HG02973 (cell line): ENCODE measurements at regions not wholly inside any gene's neighbourhood (a gene's known extent, or its start where the extent isn't known, plus 50 kb on each side); places are given as distances from the start of the nearest gene placed in this dataset.
"Not testable (repeated sequence)": the region's sequence is repeated elsewhere in the genome, so short reads cannot be mapped to it uniquely, and the experiment has no call there.

Source experiments
- ATAC-seq: cut with Tn5 transposase; IDR thresholded peaks from one replicate; pipeline ENCODE4 v1.9.1; 2021; ENCODE audit warnings: moderate library complexity; ENCODE audit not compliant: unreplicated experiment

DNA sequence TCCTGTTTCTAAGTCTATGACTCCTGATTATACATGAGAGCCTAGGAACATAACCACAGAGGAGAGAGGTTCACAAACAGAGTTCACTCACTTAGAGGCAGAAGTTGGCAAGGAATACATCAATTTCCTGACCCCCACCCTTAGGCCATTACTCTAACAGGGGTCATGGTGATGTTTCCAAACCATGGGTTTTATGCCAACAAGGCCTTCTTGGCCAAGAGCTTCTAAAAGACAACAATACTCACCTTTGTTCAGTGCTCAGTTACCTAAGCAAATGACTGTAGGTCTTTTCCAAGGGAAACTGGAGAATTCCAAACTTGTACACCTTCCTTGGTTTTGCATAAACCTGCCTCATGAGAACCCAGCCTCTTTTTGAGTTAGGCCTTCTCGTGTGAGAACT is 52.6 kb downstream of the ERICH4 start:
- ATAC-seq = no peak

DNA sequence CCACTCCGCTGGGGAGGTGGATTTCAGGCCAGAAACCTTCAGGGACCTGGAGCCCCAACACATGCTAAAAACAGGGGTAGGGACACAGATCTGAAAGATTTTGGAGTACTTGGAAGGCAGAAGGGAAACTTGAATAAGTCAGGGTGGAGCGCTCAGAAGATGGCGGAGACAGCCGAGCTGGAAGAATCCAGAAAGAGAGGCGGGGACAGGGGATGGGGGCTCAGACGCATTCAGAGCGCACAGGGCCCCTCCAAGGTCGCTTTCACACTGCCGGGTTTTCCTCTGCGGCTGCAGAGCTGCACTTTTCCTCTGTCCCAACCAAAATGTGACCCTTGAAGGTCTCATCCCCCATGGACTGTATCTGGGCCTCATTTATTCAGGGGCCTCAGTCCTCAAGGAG is 56.9 kb downstream of the ERICH4 start:
- no peak for ATAC-seq

DNA sequence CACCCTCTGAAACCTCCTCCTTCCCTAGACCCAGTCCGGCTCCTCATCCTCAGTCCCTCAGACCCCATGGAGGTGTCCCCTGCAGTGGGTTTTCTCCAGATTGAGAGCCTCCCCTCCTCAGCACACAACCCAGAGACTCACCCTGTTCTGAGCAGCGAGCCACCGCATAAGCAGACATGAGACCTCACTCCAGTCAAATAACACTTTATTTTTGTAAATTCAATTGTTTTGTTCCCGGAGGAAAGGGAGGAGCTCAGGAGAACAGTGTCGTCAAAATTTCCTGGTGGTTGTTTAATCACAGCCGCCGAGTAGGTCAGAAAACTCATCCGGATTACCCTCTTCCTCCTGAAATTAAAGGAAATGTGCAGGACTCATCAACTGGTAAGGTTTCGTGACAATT is 57.5 kb downstream of the ERICH4 start:
- ATAC-seq = no peak

DNA sequence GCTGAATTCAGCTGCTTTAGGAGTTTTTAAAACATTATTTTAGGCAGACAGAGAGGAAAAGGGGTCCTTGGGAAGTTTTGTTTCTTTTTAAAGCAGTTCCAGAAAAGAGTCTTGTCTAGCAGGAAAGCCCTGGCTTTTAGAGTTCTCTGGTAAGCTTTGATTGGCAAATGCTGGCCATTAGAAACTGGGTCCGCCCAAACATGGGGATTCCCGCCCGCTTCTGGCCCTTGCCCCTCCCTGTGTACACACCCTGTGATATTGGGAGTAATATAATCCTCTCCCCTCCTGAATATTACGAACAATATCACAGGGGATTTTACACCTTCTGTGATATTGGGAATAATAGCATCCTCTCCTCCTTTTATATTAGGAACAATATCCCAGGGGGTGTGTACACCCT is 58.9 kb downstream of the ERICH4 start:
- no peak for ATAC-seq

GRCh38 chr19:41505105-41505504 is 62.1 kb downstream of the ERICH4 start:
- no peak for ATAC-seq

DNA sequence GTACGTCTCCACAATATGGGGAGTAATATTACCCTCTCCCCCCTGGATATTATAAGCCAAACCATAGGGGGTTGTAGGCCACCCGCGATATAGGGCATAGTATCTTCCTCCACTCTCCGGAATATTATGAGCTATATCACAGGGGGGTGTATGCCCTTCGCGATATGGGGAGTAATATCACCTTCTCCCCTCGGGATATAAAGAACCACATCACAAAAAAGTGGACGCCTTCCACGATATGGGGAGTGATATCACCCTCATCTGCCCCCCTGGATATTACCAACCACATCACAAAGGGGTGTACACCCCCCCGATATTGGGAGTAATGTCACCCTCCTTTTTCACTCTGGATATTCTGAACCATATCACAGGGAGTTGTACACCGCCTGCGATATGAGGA is 65.5 kb upstream of the CEACAM21 start:
- no peak for ATAC-seq

GRCh38 chr19:41511628-41512027 is 64.3 kb upstream of the CEACAM21 start:
- no peak for ATAC-seq

DNA sequence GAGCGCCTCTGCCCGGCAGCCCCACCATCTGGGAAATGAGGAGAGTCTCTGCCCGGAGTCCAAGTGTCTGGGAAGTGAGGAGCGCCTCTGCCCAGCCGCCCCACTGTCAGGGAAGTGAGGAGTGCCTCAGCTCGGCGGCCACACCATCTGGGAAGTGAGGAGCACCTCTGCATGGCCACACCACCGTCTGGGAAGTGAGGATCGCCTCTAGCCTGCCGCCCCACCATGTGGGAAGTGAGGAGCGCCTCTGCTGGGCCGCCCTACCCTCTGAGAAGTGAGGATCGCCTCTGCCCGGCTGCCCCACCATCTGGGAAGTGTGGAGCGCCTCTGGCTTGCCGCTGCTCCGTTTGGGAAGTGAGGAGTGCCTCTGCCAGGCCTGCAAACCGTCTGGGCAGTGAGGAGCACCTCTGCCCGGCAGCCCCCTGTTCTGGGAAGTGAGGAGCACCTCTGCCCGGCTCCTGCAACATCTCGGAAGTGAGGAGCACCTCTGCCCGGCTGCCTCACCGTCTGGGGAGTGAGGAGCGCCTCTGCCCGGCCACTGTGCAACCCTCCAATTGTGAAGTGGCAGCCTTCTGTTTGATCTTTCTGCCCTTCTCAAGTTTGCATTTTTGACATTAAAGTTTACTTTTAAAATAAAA is 60.8 kb upstream of the CEACAM21 start:
- no peak for ATAC-seq

GRCh38 chr19:41516292-41517171 is 59.4 kb upstream of the CEACAM21 start:
- not testable (repeated sequence) for ATAC-seq

- no peak for ATAC-seq
These were observed 57.8 kb upstream of the CEACAM21 start for GRCh38 chr19:41518141-41518540.

- peak; percentile 50 for ATAC-seq
These were observed 54.6 kb upstream of the CEACAM21 start for GRCh38 chr19:41521138-41521930.

DNA sequence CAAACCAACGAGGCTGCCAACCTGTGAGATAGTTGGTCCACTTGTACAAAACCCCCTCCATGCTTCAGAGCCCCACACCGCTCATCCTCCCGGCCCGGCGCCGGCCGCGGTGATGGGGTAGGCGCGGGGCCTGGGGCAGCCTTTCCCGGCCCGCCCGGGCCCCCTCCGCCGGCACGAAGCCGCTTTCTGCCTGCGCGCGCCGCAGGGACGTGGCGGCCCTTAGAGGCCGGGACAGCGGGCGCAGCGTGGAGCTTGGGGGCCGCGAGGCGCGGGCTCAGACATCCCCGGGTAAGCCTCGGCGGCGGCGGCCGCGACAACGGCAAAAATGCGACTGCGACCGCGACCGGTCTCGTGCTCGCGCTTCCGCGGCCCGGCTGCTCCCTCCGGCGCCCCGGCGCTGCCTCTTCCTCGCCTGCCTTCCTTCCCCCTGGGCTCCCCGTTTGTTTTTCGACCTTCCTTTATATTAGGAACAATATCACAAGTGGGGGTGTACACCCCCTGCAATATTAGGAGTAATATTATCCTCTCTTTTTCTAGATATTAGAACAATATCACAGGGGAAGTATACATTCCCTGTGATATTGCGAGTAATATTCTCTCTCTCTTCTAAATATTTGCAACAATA is 53.9 kb upstream of the CEACAM21 start:
- ATAC-seq = peak; percentile 39

DNA sequence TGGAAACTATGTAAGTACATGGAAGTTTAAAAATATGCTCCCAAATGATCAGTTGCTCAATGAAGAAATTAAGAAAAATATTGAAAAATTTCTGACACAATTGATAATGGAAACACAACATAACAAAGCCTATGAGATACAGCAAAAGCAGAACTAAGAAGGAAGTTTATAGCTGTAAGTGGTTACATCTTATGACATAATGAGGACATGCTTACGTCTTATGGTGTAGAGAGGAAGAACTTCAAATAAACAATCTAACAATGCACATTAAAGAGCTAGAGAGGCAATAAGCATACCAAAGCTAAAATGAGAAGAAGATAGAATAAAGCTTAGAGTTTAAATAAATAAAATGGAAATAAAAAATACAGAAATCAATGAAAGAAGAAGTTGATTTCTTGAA is 50.0 kb upstream of the CEACAM21 start:
- no peak for ATAC-seq
